GM12872 (cell line): ENCODE measurements at regions not wholly inside any gene's neighbourhood (a gene's known extent, or its start where the extent isn't known, plus 50 kb on each side); places are given as distances from the start of the nearest gene placed in this dataset.

Source experiments
- TF ChIP-seq, protein P1 (sequence below): IDR thresholded peaks from 3 replicates; pipeline ENCODE4 v1.5.1; 2011; ENCODE audit warnings: low read depth, mild to moderate bottlenecking, low read length, moderate library complexity; ENCODE audit not compliant: insufficient read depth

DNA sequence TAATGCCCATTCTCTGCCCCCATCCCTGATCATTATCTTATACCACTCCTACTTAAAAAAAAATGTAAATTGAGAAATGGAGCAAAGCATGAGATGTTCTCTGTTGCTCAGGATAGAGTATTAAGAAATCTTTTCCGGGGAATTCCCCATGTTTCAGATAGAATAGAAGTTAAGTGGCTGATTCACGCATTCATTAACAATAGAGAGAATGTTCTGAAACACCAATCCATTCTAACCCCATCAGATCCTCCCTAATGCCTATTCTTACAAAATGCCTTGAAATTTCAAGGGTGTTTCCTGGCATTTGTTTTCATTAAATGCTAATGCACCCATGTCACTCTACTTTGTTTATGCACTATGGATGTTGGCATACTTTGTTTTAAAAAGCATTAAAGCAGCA, 101.1 kb downstream of the AREG start:
- TF ChIP-seq, protein P1, sequence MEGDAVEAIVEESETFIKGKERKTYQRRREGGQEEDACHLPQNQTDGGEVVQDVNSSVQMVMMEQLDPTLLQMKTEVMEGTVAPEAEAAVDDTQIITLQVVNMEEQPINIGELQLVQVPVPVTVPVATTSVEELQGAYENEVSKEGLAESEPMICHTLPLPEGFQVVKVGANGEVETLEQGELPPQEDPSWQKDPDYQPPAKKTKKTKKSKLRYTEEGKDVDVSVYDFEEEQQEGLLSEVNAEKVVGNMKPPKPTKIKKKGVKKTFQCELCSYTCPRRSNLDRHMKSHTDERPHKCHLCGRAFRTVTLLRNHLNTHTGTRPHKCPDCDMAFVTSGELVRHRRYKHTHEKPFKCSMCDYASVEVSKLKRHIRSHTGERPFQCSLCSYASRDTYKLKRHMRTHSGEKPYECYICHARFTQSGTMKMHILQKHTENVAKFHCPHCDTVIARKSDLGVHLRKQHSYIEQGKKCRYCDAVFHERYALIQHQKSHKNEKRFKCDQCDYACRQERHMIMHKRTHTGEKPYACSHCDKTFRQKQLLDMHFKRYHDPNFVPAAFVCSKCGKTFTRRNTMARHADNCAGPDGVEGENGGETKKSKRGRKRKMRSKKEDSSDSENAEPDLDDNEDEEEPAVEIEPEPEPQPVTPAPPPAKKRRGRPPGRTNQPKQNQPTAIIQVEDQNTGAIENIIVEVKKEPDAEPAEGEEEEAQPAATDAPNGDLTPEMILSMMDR: no peak

DNA sequence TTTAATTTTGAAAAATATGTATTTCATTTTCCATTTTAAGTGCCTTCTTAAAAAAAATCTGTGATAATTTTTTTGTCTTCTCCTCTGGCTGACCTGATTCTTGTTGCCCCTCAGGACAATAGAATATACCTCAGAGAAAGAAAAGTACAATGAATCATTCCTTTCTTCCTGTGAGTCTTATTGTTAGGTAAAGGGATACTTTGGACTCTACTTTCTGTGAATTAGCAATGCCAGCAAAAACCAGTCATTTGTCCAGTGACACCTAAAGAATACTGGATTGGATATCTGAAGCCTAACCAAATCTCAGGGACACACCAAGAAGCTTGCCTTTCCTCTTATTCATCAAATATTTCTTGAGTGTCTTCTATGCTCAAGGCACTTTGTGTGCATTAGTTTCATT, 102.1 kb downstream of the AREG start:
- TF ChIP-seq, protein P1: no peak

DNA sequence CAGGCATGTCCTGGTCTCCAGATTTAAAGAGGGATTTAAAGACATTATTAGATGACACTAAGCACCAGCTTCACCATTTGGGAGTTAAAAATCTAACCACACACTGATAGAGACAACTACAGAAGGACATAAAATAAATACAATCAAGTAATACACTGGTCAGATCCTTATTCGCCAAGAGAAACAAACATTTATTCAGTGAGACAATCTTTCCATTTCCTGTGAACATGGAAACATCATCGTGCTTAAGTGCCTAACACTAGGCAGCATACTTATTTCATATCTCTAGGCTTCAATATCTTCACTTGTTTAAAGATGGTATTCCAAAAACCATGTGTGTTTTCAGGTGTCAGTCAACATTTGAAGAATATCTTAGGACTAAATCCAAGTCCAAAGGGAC, 103.6 kb downstream of the AREG start:
- TF ChIP-seq, protein P1: no peak

DNA sequence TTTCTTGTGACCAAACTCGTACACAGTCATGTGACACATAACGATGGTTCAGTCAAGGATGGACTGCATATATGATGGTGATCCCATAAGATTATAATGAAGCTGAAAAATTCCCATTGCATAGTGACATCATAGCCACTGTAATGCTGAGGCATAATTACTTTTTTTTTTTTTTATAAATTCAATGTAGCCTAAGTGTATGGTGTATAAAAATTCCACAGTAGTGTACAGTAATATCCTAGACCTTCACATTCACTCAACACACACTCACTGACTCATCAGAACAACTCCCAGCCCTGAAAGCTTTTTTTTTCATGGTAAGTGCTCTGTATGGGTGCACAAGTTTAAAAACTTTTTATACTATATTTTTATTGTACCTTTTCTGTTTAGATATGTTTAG, 105.0 kb downstream of the AREG start:
- TF ChIP-seq, protein P1: no peak

DNA sequence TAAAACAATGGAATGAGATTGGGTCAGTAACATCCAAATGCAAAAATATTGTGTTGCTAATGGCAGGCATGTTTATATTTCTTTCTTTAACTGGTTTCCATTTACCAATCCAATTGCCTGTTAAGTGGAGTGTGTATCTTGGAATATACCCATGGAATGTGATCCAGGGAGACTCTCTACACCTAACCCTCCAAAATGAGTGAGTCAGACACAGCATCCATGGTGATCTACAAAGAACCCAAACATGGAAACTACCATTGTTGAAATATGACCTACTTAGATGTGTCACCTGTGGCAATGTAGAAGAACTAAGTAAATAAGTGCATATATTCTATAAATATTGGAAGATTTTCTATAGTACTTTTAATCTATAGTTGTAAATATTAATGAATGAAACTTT, 110.3 kb downstream of the AREG start:
- TF ChIP-seq, protein P1: no peak

DNA sequence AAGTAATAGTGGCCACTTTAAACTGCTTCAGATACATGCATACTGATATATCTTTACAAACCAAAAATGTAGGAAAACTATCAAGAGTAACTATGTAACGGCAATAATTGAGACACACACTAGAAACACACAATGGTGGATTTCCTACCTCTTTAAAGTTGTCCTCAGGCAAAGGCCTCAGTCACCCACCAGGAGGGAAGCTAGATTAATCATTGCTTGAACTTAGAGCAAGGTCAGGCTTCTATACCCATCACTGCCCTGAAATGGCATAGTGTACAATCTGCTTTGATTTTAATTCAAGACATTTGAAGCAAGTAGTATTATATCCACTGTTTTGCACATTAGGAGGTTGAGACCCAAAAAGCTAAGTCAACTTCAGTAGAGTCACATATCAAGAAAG, 110.9 kb downstream of the AREG start:
- TF ChIP-seq, protein P1: no peak

DNA sequence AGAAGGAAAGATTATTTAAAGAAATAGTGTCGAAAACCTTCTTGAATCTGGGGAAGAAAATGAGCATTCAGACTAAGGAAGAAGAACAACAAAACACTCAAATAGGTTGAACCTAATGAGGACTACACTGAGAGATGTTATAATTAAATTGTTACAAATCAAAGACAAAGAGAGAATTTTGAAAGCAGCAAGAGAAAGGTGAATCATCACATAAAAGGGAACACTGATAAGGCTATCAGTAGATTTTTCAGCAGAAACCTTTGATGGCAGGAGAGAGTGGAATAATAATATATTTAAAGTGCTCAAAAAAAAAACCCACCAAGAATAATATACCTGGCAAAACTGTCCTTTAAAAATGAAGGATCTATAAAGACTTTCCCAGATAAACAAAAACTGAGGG, 114.9 kb downstream of the AREG start:
- TF ChIP-seq, protein P1: no peak

DNA sequence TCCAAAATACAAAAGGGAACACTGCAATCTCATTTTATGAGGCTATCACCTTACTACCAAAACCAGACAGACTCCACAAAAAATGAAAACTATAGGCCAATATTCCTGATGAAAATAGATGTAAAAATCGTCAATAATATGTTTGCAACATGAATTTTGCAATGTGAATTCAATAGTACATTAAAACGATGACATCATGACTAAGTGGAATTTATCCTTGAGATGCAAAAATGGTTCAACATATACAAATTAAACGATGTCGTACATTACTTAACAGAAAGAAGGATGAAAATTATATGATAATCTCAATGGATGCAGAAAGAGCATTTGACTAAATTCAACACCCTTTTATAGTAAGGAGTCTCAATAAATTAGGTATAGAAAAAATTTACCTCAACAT, 123.0 kb downstream of the AREG start:
- TF ChIP-seq, protein P1: no peak
